HG02623 (cell line): ENCODE measurements at regions not wholly inside any gene's neighbourhood (a gene's known extent, or its start where the extent isn't known, plus 50 kb on each side); places are given as distances from the start of the nearest gene placed in this dataset.

ENCODE experiments used
- ATAC-seq: cut with Tn5 transposase; IDR thresholded peaks from one replicate; pipeline ENCODE4 v1.9.1; 2021; ENCODE audit warnings: moderate library complexity; ENCODE audit not compliant: unreplicated experiment

DNA sequence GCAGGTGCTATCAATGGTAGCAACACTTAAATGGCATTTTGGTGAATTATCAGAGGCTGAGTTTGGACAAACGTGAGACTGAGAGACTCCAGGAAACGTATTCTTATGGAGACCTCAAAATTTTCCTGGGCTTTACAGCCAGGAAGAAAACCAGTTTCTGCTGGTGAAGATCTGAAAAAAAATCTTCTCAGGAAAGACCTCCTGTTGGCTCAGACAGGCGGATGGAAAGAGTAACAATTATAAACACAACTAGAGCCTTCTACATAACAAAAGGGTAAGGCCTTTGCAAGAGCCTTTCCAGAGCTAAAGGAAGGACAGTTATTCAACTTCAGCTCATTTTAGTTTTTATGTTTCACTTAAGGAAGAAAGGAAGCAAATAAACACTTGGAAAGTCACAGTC is 274.4 kb downstream of the THBS2 start:
- no peak for ATAC-seq

GRCh38 chr6:168972128-168972527 is 281.5 kb downstream of the THBS2 start:
- ATAC-seq: no peak

- ATAC-seq: no peak
Observed at GRCh38 chr6:168971549-168971948, 282.1 kb downstream of the THBS2 start.

- ATAC-seq: no peak
Observed at GRCh38 chr6:168968801-168969200, 284.8 kb downstream of the THBS2 start.

- ATAC-seq: no peak
Observed at GRCh38 chr6:168968228-168968627, 285.4 kb downstream of the THBS2 start.

DNA sequence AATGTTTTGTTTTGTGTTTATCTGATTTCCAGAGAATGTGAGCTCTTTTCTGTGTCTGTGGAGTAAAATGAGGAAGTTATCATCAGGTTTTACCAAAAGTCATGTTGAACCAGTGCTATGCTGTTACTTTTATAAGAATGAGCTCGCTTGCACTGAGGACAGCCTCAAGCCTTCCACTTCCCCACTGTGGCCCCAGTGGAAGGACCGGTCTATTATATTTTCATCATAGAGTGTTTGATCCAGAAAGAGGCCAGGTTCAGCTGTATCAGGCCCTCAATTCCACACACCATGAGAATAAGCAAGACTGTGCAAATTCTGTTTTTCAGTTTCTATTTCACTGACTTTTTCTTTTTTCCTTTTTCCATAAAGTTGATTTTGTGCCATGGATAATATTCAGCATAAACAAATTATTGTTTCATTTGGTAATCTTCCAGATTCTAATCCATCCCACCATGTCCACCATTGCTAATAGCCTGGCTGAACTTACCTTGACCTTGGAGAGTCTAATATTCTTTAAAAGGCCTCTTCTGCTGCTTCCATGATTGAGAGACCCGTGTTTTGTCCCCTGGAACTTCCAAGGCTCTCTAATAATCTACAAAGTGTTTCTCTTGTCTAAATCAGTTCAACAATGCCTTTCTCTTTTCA is 286.2 kb downstream of the THBS2 start:
- ATAC-seq: no peak

GRCh38 chr6:168964138-168964835 is 289.4 kb downstream of the THBS2 start:
- ATAC-seq: no peak

DNA sequence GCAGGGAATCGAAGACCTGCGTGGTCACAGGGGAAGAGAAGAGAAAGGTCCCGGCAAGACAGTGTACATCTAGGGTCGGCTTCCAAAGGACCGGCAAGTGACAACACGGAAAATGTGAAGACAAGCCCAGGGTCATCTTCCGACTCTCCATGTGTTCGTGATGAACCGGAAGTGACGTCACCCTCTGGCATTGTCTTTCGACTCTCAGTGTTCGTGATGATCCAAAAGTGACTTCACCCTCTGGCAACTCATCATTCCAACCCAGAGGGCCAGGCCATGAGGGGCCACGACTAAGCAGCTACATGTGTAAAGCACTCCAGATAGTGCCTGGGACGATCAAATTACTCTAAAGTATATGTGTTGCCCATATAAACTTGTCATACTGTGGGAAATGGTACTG is 290.8 kb downstream of the THBS2 start:
- no peak for ATAC-seq

DNA sequence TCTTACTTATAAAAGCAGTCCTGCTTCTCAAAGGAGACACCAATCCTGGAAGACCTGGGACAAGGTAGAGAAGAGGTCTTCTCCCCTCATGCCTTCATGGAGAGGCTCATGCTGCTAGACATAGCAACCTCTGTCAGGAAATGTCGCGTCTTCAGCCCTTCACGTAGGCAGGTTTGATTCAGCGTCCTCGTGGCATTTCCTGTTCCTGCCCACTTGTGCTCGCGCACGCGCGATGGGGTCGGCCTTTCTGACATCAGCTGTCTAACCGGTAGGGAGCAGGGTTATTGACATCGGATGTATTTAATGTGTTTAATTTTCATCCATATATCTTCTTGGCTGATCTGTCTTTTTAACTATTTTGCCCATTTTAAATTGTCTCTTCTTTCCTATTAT is 292.4 kb downstream of the THBS2 start:
- no peak for ATAC-seq

- ATAC-seq: no peak
Observed at GRCh38 chr6:168960551-168961263, 292.9 kb downstream of the THBS2 start.

GRCh38 chr6:168959696-168960095 is 293.9 kb downstream of the THBS2 start:
- ATAC-seq: no peak

DNA sequence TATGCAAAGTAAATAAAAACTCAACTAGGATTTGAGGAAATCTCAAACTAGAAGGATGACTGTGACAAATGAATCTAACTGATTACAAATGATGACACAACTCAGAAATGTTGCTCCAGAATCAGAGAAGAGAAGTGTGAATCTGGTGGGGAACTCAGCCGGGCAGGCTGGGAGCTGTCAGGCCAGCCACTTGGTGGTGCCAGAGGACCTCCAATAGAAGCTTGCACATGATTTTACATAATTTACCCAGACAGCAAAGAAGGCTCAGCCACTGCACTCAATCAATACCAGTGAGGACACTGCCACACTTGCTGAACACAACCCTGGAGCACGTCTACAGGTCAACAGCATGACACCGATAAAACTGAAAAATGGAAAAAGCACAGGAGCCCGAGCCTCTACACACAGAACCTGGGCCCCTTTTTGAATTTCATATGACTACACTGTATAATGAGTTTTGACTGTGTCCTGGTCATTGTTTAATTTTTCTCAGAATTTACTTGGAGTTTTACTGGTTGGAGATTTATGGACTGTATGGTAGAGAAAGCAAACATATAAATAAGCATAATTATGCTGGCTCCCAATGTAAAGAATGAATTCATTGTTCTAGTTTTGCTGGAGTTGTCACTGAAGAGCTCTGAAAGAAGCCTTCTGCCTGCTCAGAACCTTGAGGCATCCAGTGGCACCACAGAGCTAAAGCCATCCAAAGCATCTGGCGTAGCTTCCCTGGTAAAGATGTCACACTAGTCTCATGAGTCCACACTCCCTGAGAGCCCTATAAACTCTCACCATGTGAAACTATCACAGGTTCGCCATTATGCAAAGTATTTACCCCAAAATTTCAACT is 296.5 kb downstream of the THBS2 start:
- ATAC-seq: peak; percentile 69

DNA sequence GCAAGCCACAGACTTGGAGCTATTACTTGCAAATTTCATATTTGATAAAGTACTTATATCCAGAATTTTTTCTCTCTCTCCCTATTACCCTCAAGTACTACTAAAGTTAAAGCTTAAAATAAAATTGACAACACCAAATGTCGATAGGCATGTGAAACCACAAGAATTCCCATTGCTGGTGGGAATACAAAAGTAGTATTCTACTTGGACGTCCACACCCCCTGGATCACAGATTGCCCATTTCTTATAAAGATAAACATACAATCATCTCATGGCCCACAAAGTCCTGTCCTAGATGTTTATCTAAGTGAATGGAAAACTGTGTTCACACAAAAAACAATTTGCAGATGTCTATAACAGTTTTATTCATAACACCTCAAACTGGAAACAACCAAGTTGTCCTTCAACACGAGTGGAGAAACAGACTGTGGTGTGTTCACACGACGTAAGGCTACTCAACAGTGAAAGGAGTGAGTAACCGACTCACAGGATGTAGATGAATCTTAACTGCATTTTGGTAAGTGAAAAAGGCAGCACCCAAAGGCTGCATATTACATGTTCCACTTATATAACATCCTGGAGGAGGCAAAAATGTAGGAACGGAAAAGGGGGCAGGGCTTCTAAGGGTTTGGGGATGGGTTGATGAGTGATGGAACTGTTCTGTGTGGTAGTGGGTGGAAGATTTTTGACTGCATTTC is 297.4 kb downstream of the THBS2 start:
- ATAC-seq: no peak

DNA sequence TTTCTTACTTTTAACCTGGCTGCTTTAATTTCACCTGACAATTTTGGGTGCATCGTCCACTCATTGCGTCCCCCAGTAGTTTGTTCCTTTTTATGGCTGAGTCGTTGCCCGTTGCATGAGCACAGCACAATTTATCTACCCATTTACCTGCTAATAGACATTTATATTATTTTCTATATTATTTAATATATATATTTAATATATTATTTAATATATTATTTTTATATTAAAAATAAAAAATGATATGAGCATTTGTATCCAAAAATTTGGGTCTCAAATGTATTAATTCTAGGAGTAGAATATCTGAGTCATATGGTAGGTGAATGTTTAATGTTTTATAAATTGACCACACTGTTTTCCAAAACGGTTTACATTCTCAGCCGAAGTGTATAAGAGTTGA is 300.2 kb downstream of the THBS2 start:
- no peak for ATAC-seq

GRCh38 chr6:168951217-168951616 is 302.4 kb downstream of the THBS2 start:
- ATAC-seq: no peak

DNA sequence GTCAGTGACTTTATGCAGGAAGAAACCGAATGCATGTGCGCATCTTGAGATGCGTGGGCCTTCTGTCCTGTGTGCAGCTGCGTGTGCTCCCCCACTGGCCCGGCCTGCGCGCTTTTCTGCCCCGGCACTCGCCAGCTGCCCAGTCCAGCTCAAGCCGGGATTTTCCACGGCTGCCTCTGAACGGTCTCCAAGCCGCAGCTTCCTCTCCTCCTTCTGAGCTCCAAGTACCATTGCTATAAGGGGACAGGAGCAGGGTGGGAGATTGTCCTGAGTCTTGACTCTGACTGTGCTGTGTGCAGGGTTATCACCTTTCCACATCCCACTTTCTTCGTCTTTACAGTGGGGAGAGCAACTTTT is 302.8 kb downstream of the THBS2 start:
- ATAC-seq: no peak

DNA sequence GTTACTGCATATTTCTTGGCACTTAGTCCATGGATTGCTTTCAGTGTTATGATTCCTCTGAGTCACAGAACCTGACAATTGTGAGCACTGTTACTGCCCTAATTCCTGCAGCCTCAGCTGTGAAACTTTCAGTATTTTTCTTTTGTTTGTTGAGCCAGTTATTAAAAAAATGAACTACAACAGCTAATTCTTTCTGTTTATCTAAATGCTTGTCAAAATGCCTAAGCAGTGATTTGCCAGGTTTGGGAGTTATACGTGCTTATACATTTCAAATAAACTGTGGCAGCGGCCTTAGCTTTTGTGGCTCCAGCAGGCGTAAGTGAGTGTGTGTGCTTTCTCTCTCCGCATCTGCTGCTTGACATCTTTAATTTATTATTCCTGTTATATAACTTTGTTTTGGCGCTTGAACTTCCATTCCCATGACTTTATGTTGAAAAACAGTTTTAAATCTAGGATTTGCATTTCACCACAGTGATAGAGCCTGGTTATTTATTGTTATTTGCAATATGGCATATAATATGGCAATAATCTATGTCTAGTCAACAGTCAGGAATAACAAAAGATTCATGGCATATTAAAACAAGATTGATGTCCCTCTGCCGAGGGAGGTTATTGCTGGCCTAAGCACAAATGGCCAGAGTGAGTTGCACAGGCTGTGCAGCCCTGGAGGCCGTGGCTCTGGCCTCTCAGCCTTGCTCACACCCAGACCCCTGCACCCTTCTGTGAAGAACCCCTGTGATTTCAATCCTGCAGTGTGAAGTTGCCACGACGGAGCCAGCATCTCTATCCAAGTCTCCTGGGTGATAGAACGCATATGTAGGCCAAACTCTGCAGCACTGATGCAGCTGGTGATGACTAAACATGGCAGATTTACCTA is 303.4 kb downstream of the THBS2 start:
- no peak for ATAC-seq

DNA sequence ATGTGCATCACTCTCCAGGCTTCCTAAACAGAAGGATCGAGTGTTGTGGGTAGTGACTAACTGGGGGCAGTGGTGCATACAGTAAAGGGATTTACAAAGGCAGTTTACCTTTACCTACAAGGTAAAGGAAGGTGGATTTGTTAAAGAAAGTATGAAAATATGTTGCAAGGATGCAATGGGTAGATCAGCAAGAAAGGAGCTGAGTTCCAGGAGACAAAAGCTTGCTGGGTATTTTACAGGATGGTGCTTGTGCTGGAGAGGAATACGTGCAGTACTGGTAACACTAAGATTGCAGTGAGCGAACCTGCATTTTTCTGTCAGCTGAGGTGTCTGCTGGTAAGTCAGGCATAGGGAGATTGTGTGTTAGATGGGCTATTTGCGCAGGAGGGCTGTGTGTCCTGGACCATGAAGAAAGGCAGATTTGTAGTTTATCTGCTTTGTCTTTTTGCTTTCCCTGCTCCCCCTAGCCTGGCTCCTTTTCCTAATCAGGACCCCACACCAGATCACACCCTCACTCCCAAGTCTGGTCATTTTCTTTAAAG is 304.6 kb downstream of the THBS2 start:
- no peak for ATAC-seq

DNA sequence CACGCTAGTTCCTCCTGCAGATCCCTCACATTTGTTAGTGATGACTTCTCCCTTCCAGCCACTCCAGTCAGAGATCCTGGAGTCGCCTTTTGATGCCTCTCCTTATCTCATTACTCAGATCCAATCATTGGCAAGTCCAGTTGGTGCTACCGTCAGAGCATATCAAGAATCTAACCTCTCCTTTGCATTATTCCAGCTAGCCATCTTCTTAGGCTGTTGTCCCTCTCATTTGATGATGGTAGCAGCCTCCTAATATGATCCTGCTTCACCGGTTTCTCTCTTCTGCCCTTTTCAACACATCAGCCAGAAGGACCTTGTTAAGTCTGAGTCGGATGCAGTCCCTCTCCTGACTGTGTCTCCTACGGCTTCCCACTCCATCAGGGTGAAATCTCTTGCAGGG is 305.6 kb downstream of the THBS2 start:
- no peak for ATAC-seq
